ENCODE measurements at regions not wholly inside any gene's neighbourhood (a gene's known extent, or its start where the extent isn't known, plus 50 kb on each side); places are given as distances from the start of the nearest gene placed in this dataset.

GRCh38 chr9:29691145-29691544 lies 2117.9 kb upstream of the C9orf72 start:
- DNase-seq: no peak
- H3K4me1 ChIP-seq: no peaks in the 10 kb centered on the region
- TF ChIP-seq CTCF (IDR thresholded peaks at IDR 0.05; ENCODE audit: low read depth, low read length): no peak
- no peaks in the 10 kb centered on the region for H3K36me3 ChIP-seq
- H3K9me3 ChIP-seq: no peaks in the 10 kb centered on the region
- H3K4me3 ChIP-seq (ENCODE audit: low read depth, low read length): no peak overlapping the region
- H3K27me3 ChIP-seq: no peaks in the 10 kb centered on the region

- DNase-seq: peak; percentile 70
- TF ChIP-seq CTCF (IDR thresholded peaks at IDR 0.05; ENCODE audit: low read depth, low read length): peak; percentile 84
These were observed 2118.6 kb upstream of the C9orf72 start for GRCh38 chr9:29691758-29692407.

DNA sequence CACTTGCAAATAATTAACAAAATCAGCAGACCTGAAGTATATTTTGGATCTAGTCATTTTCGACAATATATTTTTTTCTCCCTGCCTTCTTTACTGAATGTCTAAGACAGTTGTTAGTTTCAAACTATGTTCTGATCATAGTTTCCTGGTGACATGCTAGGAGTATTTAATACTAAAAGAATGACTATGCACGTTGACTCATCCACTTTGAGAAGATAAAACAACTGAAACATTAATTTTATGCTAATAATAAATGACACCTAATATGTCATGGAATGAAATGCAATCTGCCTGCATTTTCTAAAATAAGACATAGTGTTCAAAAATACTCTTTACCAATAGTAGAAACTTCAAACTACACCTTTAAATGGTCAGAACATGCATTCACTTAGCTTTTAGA lies 2123.7 kb upstream of the C9orf72 start:
- Histone ChIP-seq H3K36me3 (no peaks in the 10 kb centered on the region), H3K27me3 (no peaks in the 10 kb centered on the region), H3K4me3 (ENCODE audit: low read depth, low read length) (no peak overlapping the region), H3K4me1 (no peaks in the 10 kb centered on the region), H3K9me3 (no peaks in the 10 kb centered on the region)
- no peak for DNase-seq
- TF ChIP-seq CTCF (IDR thresholded peaks at IDR 0.05; ENCODE audit: low read depth, low read length): no peak

More at GRCh38 chr9:29691758-29692407, 2118.6 kb upstream of the C9orf72 start:
- Histone ChIP-seq H3K27me3 (no peaks in the 10 kb centered on the region), H3K9me3 (no peaks in the 10 kb centered on the region), H3K36me3 (no peaks in the 10 kb centered on the region), H3K4me3 (ENCODE audit: low read depth, low read length) (no peak overlapping the region), H3K4me1 (no peaks in the 10 kb centered on the region)

- H3K36me3 ChIP-seq: no peaks in the 10 kb centered on the region
- TF ChIP-seq CTCF (IDR thresholded peaks at IDR 0.05; ENCODE audit: low read depth, low read length): no peak
- DNase-seq: no peak
- no peaks in the 10 kb centered on the region for H3K9me3 ChIP-seq
- H3K27me3 ChIP-seq: no peaks in the 10 kb centered on the region
- no peaks in the 10 kb centered on the region for H3K4me1 ChIP-seq
- no peak overlapping the region for H3K4me3 ChIP-seq (ENCODE audit: low read depth, low read length)
These were observed 2128.3 kb upstream of the C9orf72 start for GRCh38 chr9:29701559-29701958.

- DNase-seq: no peak
These were observed 2128.7 kb upstream of the C9orf72 start for GRCh38 chr9:29701971-29702370.

More at GRCh38 chr9:29701971-29702370, 2128.7 kb upstream of the C9orf72 start:
- TF ChIP-seq CTCF (IDR thresholded peaks at IDR 0.05; ENCODE audit: low read depth, low read length): no peak
- no peaks in the 10 kb centered on the region for H3K4me1 ChIP-seq
- no peaks in the 10 kb centered on the region for H3K27me3 ChIP-seq
- H3K9me3 ChIP-seq: no peaks in the 10 kb centered on the region
- no peak overlapping the region for H3K4me3 ChIP-seq (ENCODE audit: low read depth, low read length)
- no peaks in the 10 kb centered on the region for H3K36me3 ChIP-seq
